SK-N-SH (cell line): ENCODE measurements at regions not wholly inside any gene's neighbourhood (a gene's known extent, or its start where the extent isn't known, plus 50 kb on each side); places are given as distances from the start of the nearest gene placed in this dataset.

Experiments
- CTCF ChIA-PET: fragments of 300-600, 350-600 bp; formaldehyde crosslinking; extraction: SDS; loops from one replicate; lab custom pipeline; 2021; lab: Yijun Ruan, JAX
- POLR2A ChIA-PET: fragments of 350-600 bp; sonication (Branson Sonifier 250); formaldehyde crosslinking; extraction: SDS; loops from one replicate; lab custom pipeline; 2020; ENCODE audit warnings: antibody characterized with exemption, inconsistent platforms; lab: Yijun Ruan, JAX
- DNase-seq: peaks from one replicate; pipeline ENCODE4 v3.0.0; 2012
- H2AFZ ChIP-seq: fragments of 200-600 bp; sonication (generic); 2 replicates; pipeline ENCODE4 v1.8.1; 2016; ENCODE audit warnings: antibody characterized with exemption, mild to moderate bottlenecking, low read depth
- H3F3A ChIP-seq: fragments of 200-600 bp; sonication (generic); replicated peaks from 2 replicates; pipeline ENCODE3; 2016; ENCODE audit warnings: antibody characterized with exemption, mild to moderate bottlenecking; ENCODE audit not compliant: insufficient read depth
- H3K27ac ChIP-seq, 2 experiments: fragments of 200-500 bp in 1 of 2; fragments of 200-600 bp in 1 of 2; sonication (Bioruptor generic) in 1 of 2; sonication (generic), shearing (Covaris generic) in 1 of 2; 2 replicates each; pipeline versions ENCODE4 v1.5.1 to v1.6.1; 2014 to 2016; ENCODE audit warnings: low read depth in 2 of 2, inconsistent platforms in 1 of 2, low read length in 1 of 2, mild to moderate bottlenecking in 1 of 2, mixed read lengths in 1 of 2
- H3K27me3 ChIP-seq: fragments of 200-600 bp; sonication (generic), shearing (Covaris generic); 2 replicates; pipeline ENCODE4 v1.6.1; 2016; ENCODE audit warnings: mixed run types; ENCODE audit not compliant: insufficient read depth
- H3K36me3 ChIP-seq, 2 experiments: fragments of 200-500 bp in 1 of 2; fragments of 200-600 bp in 1 of 2; sonication (Bioruptor generic) in 1 of 2; sonication (generic) in 1 of 2; replicated peaks in 1 of 2; 2 replicates each; pipeline versions ENCODE3 to v1.5.1; 2014 to 2016; ENCODE audit warnings: low read length in 1 of 2, mild to moderate bottlenecking in 1 of 2; ENCODE audit not compliant: insufficient read depth in 2 of 2, control insufficient read depth in 1 of 2
- H3K4me1 ChIP-seq, 2 experiments: fragments of 200-500 bp in 1 of 2; fragments of 200-600 bp in 1 of 2; sonication (Bioruptor generic) in 1 of 2; sonication (generic), shearing (Covaris generic) in 1 of 2; 2 replicates each; pipeline versions ENCODE4 v1.5.1 to v1.6.1; 2014 to 2016; ENCODE audit warnings: low read depth in 1 of 2, low read length in 1 of 2, mixed run types in 1 of 2; ENCODE audit not compliant: insufficient read depth in 2 of 2, control insufficient read depth in 1 of 2
- H3K4me2 ChIP-seq: fragments of 200-600 bp; sonication (generic), shearing (Covaris generic); 2 replicates; pipeline ENCODE4 v1.6.1; 2017; ENCODE audit warnings: mixed run types
- H3K4me3 ChIP-seq, 2 experiments: fragments of 200-500 bp in 1 of 2; fragments of 200-600 bp in 1 of 2; sonication (Bioruptor generic) in 1 of 2; sonication (generic), shearing (Covaris generic) in 1 of 2; 2 replicates each; pipeline versions ENCODE4 v1.5.1 to v1.8.1; 2014 to 2016; ENCODE audit warnings: low read depth in 2 of 2, inconsistent platforms in 1 of 2, low read length in 1 of 2, mild to moderate bottlenecking in 1 of 2, mixed read lengths in 1 of 2, moderate library complexity in 1 of 2
- H3K79me2 ChIP-seq: fragments of 200-600 bp; sonication (generic); 2 replicates; pipeline ENCODE4 v1.8.1; 2017; ENCODE audit warnings: mild to moderate bottlenecking; ENCODE audit not compliant: insufficient read depth
- H3K9ac ChIP-seq: fragments of 200-600 bp; sonication (generic); 2 replicates; pipeline ENCODE4 v1.6.1; 2017; ENCODE audit warnings: mixed run types
- H3K9me2 ChIP-seq: fragments of 200-600 bp; sonication (generic); 2 replicates; pipeline ENCODE4 v1.6.1; 2017; ENCODE audit warnings: mixed run types
- H3K9me3 ChIP-seq: fragments of 200-600 bp; sonication (generic); 2 replicates; pipeline ENCODE4 v1.6.1; 2017; ENCODE audit warnings: mixed run types, mild to moderate bottlenecking, moderate library complexity
- H4K20me1 ChIP-seq: fragments of 200-600 bp; sonication (generic); 2 replicates; pipeline ENCODE4 v1.6.1; 2017; ENCODE audit warnings: mild to moderate bottlenecking, mixed run types; ENCODE audit not compliant: insufficient read depth
- EZH2phosphoT487 ChIP-seq: fragments of 200-600 bp; sonication (generic); IDR thresholded peaks from 2 replicates; pipeline ENCODE4 v1.6.1; 2017; ENCODE audit warnings: low read depth, mixed run types, mild to moderate bottlenecking, antibody characterized with exemption, moderate library complexity, borderline replicate concordance
- FOSL2 ChIP-seq: IDR thresholded peaks from 2 replicates; pipeline ENCODE4 v1.4.0; 2012; ENCODE audit warnings: low read depth, mild to moderate bottlenecking, moderate library complexity, borderline replicate concordance
- GATA2 ChIP-seq: sonication (generic); formaldehyde crosslinking; IDR thresholded peaks from 2 replicates; pipeline ENCODE4 v1.5.0; 2020; ENCODE audit warnings: mild to moderate bottlenecking, missing genetic modification reagents
- JUND ChIP-seq: IDR thresholded peaks from 2 replicates; pipeline ENCODE4 v1.4.0; 2012
- MAX ChIP-seq: IDR thresholded peaks from 2 replicates; pipeline ENCODE4 v1.4.0; 2012; ENCODE audit warnings: low read depth
- NFIC ChIP-seq: IDR thresholded peaks from 2 replicates; pipeline ENCODE4 v1.4.0; 2012; ENCODE audit warnings: borderline replicate concordance
- NRF1 ChIP-seq: IDR thresholded peaks from 2 replicates; pipeline ENCODE4 v1.6.1; 2012; ENCODE audit warnings: low read depth, mild to moderate bottlenecking, low read length
- POLR2AphosphoS5 ChIP-seq: IDR thresholded peaks from 2 replicates; pipeline ENCODE4 v1.6.1; 2012; ENCODE audit warnings: low read depth, low read length
- RAD21 ChIP-seq: IDR thresholded peaks from 2 replicates; pipeline ENCODE4 v1.6.1; 2012; ENCODE audit warnings: mild to moderate bottlenecking, low read length
- REST ChIP-seq: IDR thresholded peaks from 2 replicates; pipeline ENCODE4 v1.6.1; 2012; ENCODE audit warnings: mild to moderate bottlenecking, low read depth, low read length, moderate library complexity
- TAF1 ChIP-seq: IDR thresholded peaks from 2 replicates; pipeline ENCODE4 v1.6.1; 2012; ENCODE audit warnings: low read depth, mild to moderate bottlenecking, low read length, moderate library complexity, borderline replicate concordance
- TCF12 ChIP-seq: IDR thresholded peaks from 2 replicates; pipeline ENCODE4 v1.4.0; 2012
- TEAD4 ChIP-seq: IDR thresholded peaks from 2 replicates; pipeline ENCODE4 v1.4.0; 2012; ENCODE audit warnings: mild to moderate bottlenecking, borderline replicate concordance; ENCODE audit not compliant: insufficient read depth
- USF1 ChIP-seq: IDR thresholded peaks from 2 replicates; pipeline ENCODE4 v1.4.0; 2012; ENCODE audit warnings: low read depth, borderline replicate concordance
- USF2 ChIP-seq: fragments of 150-350 bp; IDR thresholded peaks from 2 replicates; pipeline ENCODE4 v1.6.1; 2017; ENCODE audit warnings: antibody characterized with exemption, low read length, low read depth, borderline replicate concordance
- YY1 ChIP-seq: IDR thresholded peaks from 2 replicates; pipeline ENCODE4 v1.4.0; 2012; ENCODE audit warnings: low read depth, mild to moderate bottlenecking
- ZBTB33 ChIP-seq: IDR thresholded peaks from 2 replicates; pipeline ENCODE4 v1.4.0; 2012; ENCODE audit warnings: low read depth, borderline replicate concordance
- WGBS: methylation state at CpG from one replicate; pipeline ENCODE4 v1.1.6; 2017; ENCODE audit warnings: low lambda C conversion rate; 5-methylcytosine and 5-hydroxymethylcytosine counted together
- TF ChIP-seq, protein P1 (sequence below): fragments of 150-350 bp; IDR thresholded peaks from 2 replicates; pipeline ENCODE4 v1.6.1; 2016; ENCODE audit warnings: mild to moderate bottlenecking, low read depth, low read length

GRCh38 chr10:130353928-130354572 is 217.9 kb downstream of the GLRX3 start (continued):
- no peak for TF ChIP-seq MAX

- POLR2A ChIA-PET, result no interaction called here
- Histone ChIP-seq H3K4me1 (peaks cover 0 to 10% of the 10 kb centered on the region in 2 experiments; a peak in 1 of 4 replicates), H3F3A (no peaks in the 10 kb centered on the region), H3K4me2 (no peak overlapping the region), H3K36me3 (no peaks in the 10 kb centered on the region), H3K9me2 (no peaks in the 10 kb centered on the region), H3K4me3 (no peak overlapping the region), H3K79me2 (no peaks in the 10 kb centered on the region), H3K27ac (no peak overlapping the region), H2AFZ (no peak overlapping the region), H3K27me3 (no peaks in the 10 kb centered on the region), H4K20me1 (no peaks in the 10 kb centered on the region), H3K9me3 (no peaks in the 10 kb centered on the region), H3K9ac (no peak overlapping the region)
- CTCF ChIA-PET, result interaction anchor here (0.9 to 4.0 kb wide), 3 partner anchors 14 to 1685 kb away, joined by 3 to 13 read pairs (median 3); no protein-coding TSS in a partner anchor
- 44% methylated on average over 5 of the region's 8 CpGs for WGBS
- TF ChIP-seq TCF12 (no peak), ZBTB33 (no peak), FOSL2 (no peak), TEAD4 (no peak), REST (no peak), YY1 (no peak), JUND (no peak), RAD21 (no peak), GATA2 (CRISPR knock-in tag) (no peak), USF2 (no peak), EZH2phosphoT487 (no peak), USF1 (no peak), NFIC (no peak), TAF1 (no peak), MAX (no peak), POLR2AphosphoS5 (no peak), NRF1 (no peak)
- TF ChIP-seq, protein P1, sequence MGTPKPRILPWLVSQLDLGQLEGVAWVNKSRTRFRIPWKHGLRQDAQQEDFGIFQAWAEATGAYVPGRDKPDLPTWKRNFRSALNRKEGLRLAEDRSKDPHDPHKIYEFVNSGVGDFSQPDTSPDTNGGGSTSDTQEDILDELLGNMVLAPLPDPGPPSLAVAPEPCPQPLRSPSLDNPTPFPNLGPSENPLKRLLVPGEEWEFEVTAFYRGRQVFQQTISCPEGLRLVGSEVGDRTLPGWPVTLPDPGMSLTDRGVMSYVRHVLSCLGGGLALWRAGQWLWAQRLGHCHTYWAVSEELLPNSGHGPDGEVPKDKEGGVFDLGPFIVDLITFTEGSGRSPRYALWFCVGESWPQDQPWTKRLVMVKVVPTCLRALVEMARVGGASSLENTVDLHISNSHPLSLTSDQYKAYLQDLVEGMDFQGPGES, result no peak
- no peak for DNase-seq
These were observed 218.4 kb downstream of the GLRX3 start for GRCh38 chr10:130354573-130354954.
